C1 segment of cervical spinal cord (tissue), 14 donors: ENCODE measurements at regions not wholly inside any gene's neighbourhood (a gene's known extent, or its start where the extent isn't known, plus 50 kb on each side); places are given as distances from the start of the nearest gene placed in this dataset.
"Not testable (repeated sequence)": the region's sequence is repeated elsewhere in the genome, so short reads cannot be mapped to it uniquely, and the experiment has no call there.

ENCODE experiments used
- DNase-seq, 14 donors: peaks; one replicate each; lab custom pipeline; 2025; lab: John Stamatoyannopoulos, UW

GRCh38 chr9:104326912-104327311 is 177.2 kb upstream of the OR13F1 start:
- no peak for DNase-seq

GRCh38 chr9:104329245-104329644 is 174.8 kb upstream of the OR13F1 start:
- DNase-seq, result no peak

DNA sequence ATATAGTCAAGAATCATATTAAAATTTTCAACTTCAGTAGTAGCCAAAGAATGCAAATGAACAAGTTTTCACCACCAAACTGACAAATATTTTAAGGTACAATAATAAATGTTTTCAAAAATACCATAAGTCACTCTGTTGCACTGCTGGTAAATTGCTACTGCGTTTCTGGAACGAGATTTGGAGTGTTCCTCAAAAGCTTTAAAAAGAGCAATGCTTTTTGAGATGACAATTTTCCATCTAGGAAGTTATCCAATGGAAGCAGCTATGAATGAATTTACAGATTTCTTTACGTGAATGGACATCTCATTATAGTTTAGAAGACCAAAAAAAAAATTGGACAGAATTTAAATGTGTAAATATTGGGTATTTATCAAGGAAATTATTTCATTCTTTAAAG is 173.2 kb upstream of the OR13F1 start:
- no peak for DNase-seq

GRCh38 chr9:104334549-104334948 is 169.5 kb upstream of the OR13F1 start:
- DNase-seq, result no peak

DNA sequence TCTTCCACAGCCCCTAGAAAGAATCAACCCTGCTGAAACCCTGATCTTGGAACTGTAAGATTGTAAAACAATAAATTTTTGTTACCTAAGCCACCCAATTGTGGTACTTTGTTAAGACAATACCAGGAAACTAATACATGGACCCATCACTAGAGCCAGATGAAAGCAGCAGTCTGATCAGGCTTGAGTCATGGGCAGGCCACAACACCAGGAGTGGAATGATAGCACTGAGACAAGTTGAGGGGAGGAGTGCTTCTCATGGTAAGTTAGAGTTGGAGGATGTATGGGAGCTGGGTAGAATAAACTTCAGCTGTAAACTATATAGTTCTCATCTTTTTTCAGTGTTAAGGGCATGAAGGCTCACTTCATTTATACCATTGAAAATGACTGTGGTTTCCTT is 164.4 kb upstream of the OR13F1 start:
- no peak for DNase-seq

- no peak for DNase-seq
Measured at GRCh38 chr9:104342552-104342951, 161.5 kb upstream of the OR13F1 start.

DNA sequence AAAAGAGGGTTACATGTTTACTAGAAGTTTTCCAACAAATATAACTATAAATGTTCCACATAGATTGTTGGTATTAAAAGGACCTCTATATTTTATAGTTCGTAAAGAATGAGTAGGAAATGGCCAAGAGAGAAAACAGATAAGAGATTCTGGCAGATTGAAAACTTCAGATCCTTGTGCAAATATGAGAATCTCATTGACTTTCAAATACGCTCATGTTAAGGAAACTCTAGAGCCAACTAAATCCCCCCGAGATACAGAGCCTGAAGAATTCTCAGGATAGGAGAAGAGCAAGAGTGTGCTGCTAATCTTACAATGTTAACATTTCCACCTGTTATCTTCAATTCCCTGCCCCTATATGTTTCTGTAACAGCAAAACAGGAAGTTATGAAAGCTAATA is 159.0 kb upstream of the OR13F1 start:
- no peak for DNase-seq

DNA sequence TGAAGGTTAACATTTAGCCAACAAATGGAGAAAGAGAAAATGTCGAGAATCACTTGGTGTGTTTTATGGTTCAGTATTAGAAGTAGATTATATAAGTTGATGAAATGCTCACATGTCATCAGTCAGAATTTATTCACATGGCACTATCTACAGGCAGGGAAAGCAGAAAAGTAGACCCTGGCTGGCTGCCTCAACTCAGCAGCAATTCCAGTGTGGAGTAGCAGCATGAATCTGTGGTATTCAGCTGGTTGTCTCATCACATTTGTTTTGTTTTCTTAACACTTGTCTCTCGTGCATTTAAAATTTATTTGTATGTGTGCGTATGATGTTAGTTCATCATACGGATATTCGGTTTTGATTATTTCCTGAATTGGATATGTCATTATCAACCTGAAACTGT is 153.5 kb upstream of the OR13F1 start:
- no peak for DNase-seq

GRCh38 chr9:104351726-104352125 is 152.3 kb upstream of the OR13F1 start:
- no peak for DNase-seq

GRCh38 chr9:104361207-104361606 is 142.9 kb upstream of the OR13F1 start:
- no peak for DNase-seq

GRCh38 chr9:104362912-104363472 is 141.1 kb upstream of the OR13F1 start:
- DNase-seq, result no peak

DNA sequence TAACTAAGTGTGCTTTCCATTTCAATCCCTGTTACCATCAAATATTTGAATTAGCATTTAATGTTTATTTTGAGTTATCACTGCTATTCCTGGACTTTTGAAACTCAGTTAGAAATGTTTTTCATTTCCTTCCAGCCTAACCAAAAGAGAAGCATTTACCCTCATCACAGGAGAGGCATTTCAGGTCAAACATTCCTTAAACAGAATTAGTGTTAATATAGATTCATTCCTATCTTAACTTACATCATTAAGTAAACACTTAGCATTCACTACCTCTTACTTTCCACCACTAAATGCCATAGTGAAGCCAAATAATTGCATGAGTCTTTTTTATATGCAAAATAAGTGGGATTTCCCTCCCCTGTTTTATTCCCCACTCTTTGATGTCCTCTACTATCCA is 136.6 kb upstream of the OR13F1 start:
- no peak for DNase-seq

GRCh38 chr9:104368318-104368717 is 135.7 kb upstream of the OR13F1 start:
- DNase-seq, result not testable (repeated sequence)

- DNase-seq, result no peak
Measured at GRCh38 chr9:104374711-104375110, 129.4 kb upstream of the OR13F1 start.

- no peak for DNase-seq
Measured at GRCh38 chr9:104386013-104386412, 118.0 kb upstream of the OR13F1 start.

- DNase-seq, result no peak
Measured at GRCh38 chr9:104386425-104387069, 117.5 kb upstream of the OR13F1 start.

DNA sequence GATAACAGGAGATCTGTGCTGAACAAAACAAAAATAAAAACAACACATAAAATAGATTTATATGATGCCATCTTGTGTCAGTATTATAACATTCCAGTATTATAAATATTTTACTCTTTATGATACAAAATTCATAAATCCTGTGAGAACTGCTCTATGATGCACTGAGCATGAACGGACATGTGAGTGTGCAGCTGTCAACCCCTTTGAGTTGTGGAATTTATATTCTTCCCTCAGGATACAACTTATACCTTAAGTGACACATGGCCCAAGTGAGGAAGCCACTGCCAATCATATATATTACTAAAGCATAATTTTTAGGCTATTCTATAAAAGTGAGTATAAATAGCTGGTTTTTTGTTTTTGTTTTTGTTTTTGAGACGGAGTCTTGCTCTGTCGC is 116.0 kb upstream of the OR13F1 start:
- DNase-seq, result no peak

DNA sequence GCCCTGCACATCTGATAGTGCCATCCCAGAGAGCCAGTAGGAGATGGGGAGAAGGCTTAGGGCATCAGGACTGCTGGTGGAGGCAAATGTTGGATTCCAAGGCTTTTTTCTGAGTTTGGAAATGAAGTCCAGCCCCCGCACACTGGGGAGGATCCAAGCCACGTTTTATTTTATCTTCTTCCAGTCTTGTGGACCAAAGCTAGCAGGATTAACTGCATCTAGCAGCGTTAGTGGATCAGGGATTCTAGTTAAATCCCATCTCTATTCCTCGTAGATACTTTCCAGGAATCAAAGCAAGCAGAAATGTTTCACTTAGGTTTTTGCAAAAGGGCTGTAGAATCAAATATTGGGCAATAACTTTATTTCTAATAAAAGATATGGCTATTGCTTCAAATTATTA is 114.7 kb upstream of the OR13F1 start:
- no peak for DNase-seq

DNA sequence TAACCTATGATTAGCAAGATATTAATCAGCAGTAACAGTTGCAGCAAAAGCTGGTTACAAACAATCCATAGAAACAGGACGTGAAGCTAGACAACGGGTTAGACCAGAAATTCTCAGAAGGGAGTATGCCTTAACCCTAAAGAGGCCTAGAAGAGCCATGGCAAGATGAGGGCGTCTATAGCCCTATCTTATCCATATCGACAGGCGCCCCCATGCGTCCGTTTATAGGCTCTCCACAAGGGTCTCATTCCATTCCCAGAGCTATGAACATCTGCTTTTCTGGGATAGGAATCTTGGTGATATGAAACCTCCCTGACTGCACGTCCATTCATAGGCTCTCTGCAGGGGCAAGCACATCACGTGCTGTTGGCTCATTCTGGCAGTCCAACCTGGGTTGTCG is 109.2 kb upstream of the OR13F1 start:
- DNase-seq, result not testable (repeated sequence)

DNA sequence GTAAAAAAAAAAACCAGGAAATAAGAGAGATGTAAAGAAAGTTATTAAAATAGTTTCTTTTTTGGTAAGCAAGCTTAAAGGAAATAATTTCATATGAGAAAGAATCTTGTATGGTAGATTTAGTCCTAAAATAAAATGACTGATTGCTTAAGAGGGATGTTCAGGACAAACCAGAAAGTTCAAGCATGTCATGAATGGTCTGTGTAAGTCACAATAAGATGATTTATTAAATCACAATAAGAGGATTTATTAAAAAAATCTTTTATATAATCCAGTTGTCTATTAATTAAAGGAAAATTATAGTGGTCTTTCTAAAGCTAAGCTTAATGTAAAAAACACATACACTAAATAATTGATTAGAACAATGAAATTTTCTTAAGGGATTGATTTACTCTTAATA is 91.8 kb upstream of the OR13F1 start:
- no peak for DNase-seq

GRCh38 chr9:104416470-104416869 is 87.6 kb upstream of the OR13F1 start:
- no peak for DNase-seq

DNA sequence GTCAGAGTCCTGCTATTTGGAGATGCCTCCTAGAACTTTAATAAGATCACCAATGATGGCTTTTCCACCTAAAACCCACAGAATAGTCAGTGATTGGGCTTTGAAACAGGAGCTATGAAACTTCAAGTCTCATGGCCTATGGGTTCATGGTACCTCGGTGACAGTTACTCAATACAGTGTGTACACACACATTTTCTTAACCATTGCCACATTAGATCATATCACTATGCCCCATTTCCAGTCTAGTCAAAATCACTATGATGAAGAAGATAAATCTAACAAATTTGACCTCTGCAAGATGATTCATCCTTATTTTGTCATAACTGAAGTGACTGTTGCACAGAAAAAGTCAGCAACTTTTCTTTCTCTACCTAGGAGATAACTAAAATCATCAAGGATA is 86.8 kb upstream of the OR13F1 start:
- DNase-seq, result no peak

DNA sequence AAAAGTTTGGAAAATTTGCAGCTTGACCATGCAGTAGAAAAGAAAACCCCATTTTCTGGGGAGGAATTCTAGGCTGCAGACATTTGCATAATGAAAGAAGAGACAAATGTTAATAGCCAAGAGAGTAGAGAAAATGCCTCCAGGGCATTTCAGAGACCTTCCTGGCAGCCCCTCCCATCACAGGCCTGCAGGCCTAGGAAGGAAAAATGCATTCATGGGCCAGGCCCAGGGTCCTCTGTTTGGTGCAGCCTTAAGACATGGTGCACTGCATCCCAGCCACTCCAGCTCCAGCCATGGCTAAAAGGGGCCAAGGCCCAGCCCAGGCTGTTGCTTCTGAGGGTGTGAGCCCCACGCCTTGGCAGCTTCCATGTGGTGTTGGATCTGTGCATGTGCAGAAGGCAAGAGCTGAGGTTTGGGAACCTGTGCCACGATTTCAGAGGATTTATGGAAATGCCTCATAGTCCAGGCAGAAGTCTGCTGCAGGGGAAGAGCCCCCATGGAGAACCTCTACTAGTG is 75.0 kb upstream of the OR13F1 start:
- DNase-seq, result no peak

DNA sequence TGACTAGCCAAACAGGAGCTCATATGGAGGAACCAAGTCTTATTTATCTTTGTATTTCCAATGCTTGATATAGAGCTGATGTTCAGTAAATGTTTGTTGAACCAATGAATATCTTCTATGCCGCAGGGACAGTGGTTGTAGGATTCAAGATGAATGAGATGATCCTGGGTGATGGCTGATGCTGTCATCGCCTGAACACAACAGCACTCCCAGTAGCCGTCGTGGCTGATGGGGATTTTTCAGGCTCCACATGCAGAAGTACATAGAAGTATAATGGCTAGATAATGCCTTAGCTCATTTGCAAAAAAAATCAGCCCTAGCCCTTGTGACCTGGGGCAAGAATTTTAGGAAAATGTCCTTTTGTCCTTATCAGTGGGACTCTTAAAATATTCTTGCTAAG is 69.0 kb upstream of the OR13F1 start:
- no peak for DNase-seq
